ENCODE measurements at regions not wholly inside any gene's neighbourhood (a gene's known extent, or its start where the extent isn't known, plus 50 kb on each side); places are given as distances from the start of the nearest gene placed in this dataset.
"Not testable (repeated sequence)": the region's sequence is repeated elsewhere in the genome, so short reads cannot be mapped to it uniquely, and the experiment has no call there.

- DNase-seq (ENCODE audit: low read depth in 2 of 2), result no peak
Observed at GRCh38 chr10:81570349-81570748, 304.6 kb upstream of the NRG3 start.

GRCh38 chr10:81570878-81571794 is 303.9 kb upstream of the NRG3 start:
- DNase-seq (ENCODE audit: low read depth in 2 of 2), result no peak

GRCh38 chr10:81575036-81575435 is 300.0 kb upstream of the NRG3 start:
- no peak for DNase-seq (ENCODE audit: low read depth in 2 of 2)

- no peak for DNase-seq (ENCODE audit: low read depth in 2 of 2)
Observed at GRCh38 chr10:81576336-81576735, 298.7 kb upstream of the NRG3 start.

GRCh38 chr10:81594991-81595390 is 280.0 kb upstream of the NRG3 start:
- no peak for DNase-seq (ENCODE audit: low read depth in 2 of 2)

- no peak for DNase-seq (ENCODE audit: low read depth in 2 of 2)
Observed at GRCh38 chr10:81600185-81600584, 274.8 kb upstream of the NRG3 start.

- no peak for DNase-seq (ENCODE audit: low read depth in 2 of 2)
Observed at GRCh38 chr10:81603106-81603620, 271.8 kb upstream of the NRG3 start.

GRCh38 chr10:81644485-81644884 is 230.5 kb upstream of the NRG3 start:
- DNase-seq (ENCODE audit: low read depth in 2 of 2), result not testable (repeated sequence)

GRCh38 chr10:81655986-81656385 is 219.0 kb upstream of the NRG3 start:
- no peak for DNase-seq (ENCODE audit: low read depth in 2 of 2)

- no peak for DNase-seq (ENCODE audit: low read depth in 2 of 2)
Observed at GRCh38 chr10:81662837-81663236, 212.2 kb upstream of the NRG3 start.

GRCh38 chr10:81664800-81665199 is 210.2 kb upstream of the NRG3 start:
- not testable (repeated sequence) for DNase-seq (ENCODE audit: low read depth in 2 of 2)

- no peak for DNase-seq (ENCODE audit: low read depth in 2 of 2)
Observed at GRCh38 chr10:81674941-81675340, 200.1 kb upstream of the NRG3 start.

- no peak for DNase-seq (ENCODE audit: low read depth in 2 of 2)
Observed at GRCh38 chr10:81679291-81679690, 195.7 kb upstream of the NRG3 start.

GRCh38 chr10:81680359-81680758 is 194.6 kb upstream of the NRG3 start:
- DNase-seq (ENCODE audit: low read depth in 2 of 2), result no peak

- no peak for DNase-seq (ENCODE audit: low read depth in 2 of 2)
Observed at GRCh38 chr10:81688459-81688858, 186.5 kb upstream of the NRG3 start.

GRCh38 chr10:81696609-81697388 is 178.2 kb upstream of the NRG3 start:
- no peak for DNase-seq (ENCODE audit: low read depth in 2 of 2)

GRCh38 chr10:81704596-81704995 is 170.4 kb upstream of the NRG3 start:
- DNase-seq (ENCODE audit: low read depth in 2 of 2), result no peak

- DNase-seq (ENCODE audit: low read depth in 2 of 2), result no peak
Observed at GRCh38 chr10:81708416-81708815, 166.6 kb upstream of the NRG3 start.

GRCh38 chr10:81708929-81709328 is 166.1 kb upstream of the NRG3 start:
- DNase-seq (ENCODE audit: low read depth in 2 of 2), result no peak

GRCh38 chr10:81722399-81722798 is 152.6 kb upstream of the NRG3 start:
- no peak for DNase-seq (ENCODE audit: low read depth in 2 of 2)

GRCh38 chr10:81724431-81724830 is 150.6 kb upstream of the NRG3 start:
- no peak for DNase-seq (ENCODE audit: low read depth in 2 of 2)

- no peak for DNase-seq (ENCODE audit: low read depth in 2 of 2)
Observed at GRCh38 chr10:81725851-81726250, 149.1 kb upstream of the NRG3 start.
